ENCODE measurements at regions not wholly inside any gene's neighbourhood (a gene's known extent, or its start where the extent isn't known, plus 50 kb on each side); places are given as distances from the start of the nearest gene placed in this dataset.

DNA sequence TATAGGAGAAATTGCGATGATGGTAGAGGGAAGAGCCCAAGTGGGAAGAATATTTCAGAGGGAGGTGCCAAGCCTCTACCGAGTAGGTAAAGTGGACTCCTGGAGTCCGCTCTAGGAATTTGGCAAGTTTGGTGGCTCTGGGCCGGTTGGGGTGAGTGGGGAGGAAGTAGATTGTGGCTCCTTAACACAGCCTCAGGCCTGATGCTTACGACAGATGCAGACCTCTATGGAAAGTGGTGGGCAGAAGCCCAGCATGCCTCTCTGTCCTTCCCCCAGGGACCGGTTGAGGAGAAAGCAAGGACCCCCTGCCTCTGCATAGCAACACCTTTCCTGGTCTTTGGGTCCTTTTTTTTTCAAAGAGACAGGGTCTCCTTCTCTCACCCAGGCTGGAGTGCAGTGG lies 55.9 kb upstream of the SIAH1 start:
- TF ChIP-seq POLR2AphosphoS5 (IDR thresholded peaks at IDR 0.05; ENCODE audit: low read depth, low read length), result no peak
- no peak for TF ChIP-seq REST (IDR thresholded peaks at IDR 0.05; ENCODE audit: insufficient read depth in 1 of 2, low read depth in 2 of 2, low read length in 1 of 2)
- no peak for TF ChIP-seq TCF7L2 (IDR thresholded peaks at IDR 0.05; ENCODE audit: low read depth, low read length)
- TF ChIP-seq, protein P1, sequence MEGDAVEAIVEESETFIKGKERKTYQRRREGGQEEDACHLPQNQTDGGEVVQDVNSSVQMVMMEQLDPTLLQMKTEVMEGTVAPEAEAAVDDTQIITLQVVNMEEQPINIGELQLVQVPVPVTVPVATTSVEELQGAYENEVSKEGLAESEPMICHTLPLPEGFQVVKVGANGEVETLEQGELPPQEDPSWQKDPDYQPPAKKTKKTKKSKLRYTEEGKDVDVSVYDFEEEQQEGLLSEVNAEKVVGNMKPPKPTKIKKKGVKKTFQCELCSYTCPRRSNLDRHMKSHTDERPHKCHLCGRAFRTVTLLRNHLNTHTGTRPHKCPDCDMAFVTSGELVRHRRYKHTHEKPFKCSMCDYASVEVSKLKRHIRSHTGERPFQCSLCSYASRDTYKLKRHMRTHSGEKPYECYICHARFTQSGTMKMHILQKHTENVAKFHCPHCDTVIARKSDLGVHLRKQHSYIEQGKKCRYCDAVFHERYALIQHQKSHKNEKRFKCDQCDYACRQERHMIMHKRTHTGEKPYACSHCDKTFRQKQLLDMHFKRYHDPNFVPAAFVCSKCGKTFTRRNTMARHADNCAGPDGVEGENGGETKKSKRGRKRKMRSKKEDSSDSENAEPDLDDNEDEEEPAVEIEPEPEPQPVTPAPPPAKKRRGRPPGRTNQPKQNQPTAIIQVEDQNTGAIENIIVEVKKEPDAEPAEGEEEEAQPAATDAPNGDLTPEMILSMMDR (IDR thresholded peaks at IDR 0.05), result no peak
- TF ChIP-seq SIN3A (IDR thresholded peaks at IDR 0.05; ENCODE audit: borderline replicate concordance, insufficient read depth, low read depth, low read length), result no peak
- H3K36me3 ChIP-seq (ENCODE audit: control insufficient read depth, insufficient read depth, low read length), result no peaks in the 10 kb centered on the region
- no peak overlapping the region for H3K27ac ChIP-seq (ENCODE audit: low read length)
- no peaks in the 10 kb centered on the region for H3K27me3 ChIP-seq (ENCODE audit: control insufficient read depth, insufficient read depth, low read length)
- no peak overlapping the region for H3K4me3 ChIP-seq (ENCODE audit: low read depth in 2 of 2, low read length in 2 of 2)
- no peaks in the 10 kb centered on the region for H3K4me1 ChIP-seq (ENCODE audit: control insufficient read depth, insufficient read depth, low read length)
- DNase-seq (ENCODE audit: low read depth, low spot score) (no peak), ATAC-seq (no peak)
- no peaks in the 10 kb centered on the region for H3K9me3 ChIP-seq (ENCODE audit: control insufficient read depth, insufficient read depth, low read depth, low read length)
- in situ Hi-C loops (cut with HindIII; ENCODE audit: low pct_unique_long_range_greater_than_20kb, low sequenced_read_pairs) (no loop called here), intact Hi-C loops (cut with micrococcal nuclease; ENCODE audit: unreplicated experiment) (no loop called here)
- ChIA-PET CTCF (no interaction called here), POLR2A (no interaction called here)
- BruUV-seq (replicated peaks), result no TSS peak

DNA sequence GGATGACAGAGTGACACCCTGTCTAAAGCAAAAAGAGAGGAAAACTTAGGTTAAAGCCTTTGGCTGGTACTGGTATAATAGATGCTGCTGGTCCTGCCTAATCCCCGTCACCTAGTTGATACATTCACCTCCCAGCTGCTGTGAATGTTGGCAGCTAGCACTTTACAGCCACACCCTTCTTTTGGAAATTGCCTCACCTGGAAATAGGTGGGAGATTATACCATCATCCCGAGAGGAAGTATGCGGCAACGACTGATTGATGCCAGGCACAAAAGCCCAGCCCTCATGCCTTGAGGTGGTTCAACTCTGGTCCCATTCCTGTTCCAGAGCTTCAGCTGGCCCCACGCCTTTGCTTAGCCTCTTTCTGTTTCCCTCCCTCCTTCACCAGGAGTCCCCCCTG lies 53.2 kb upstream of the SIAH1 start:
- DNase-seq (ENCODE audit: low read depth, low spot score) (no peak), ATAC-seq (no peak)
- ChIA-PET CTCF (no interaction called here), POLR2A (no interaction called here)
- in situ Hi-C loops (cut with HindIII; ENCODE audit: low pct_unique_long_range_greater_than_20kb, low sequenced_read_pairs), result no loop called here
- H3K9me3 ChIP-seq (ENCODE audit: control insufficient read depth, insufficient read depth, low read depth, low read length), result no peaks in the 10 kb centered on the region
- intact Hi-C loops (cut with micrococcal nuclease; ENCODE audit: unreplicated experiment), result no loop called here
- BruUV-seq (replicated peaks), result no TSS peak
- TF ChIP-seq TCF7L2 (IDR thresholded peaks at IDR 0.05; ENCODE audit: low read depth, low read length) (no peak), POLR2AphosphoS5 (IDR thresholded peaks at IDR 0.05; ENCODE audit: low read depth, low read length) (no peak), REST (IDR thresholded peaks at IDR 0.05; ENCODE audit: insufficient read depth in 1 of 2, low read depth in 2 of 2, low read length in 1 of 2) (no peak), SIN3A (IDR thresholded peaks at IDR 0.05; ENCODE audit: borderline replicate concordance, insufficient read depth, low read depth, low read length) (no peak)
- TF ChIP-seq, protein P1 (IDR thresholded peaks at IDR 0.05), result no peak
- no peak overlapping the region for H3K4me3 ChIP-seq (ENCODE audit: low read depth in 2 of 2, low read length in 2 of 2)
- no peaks in the 10 kb centered on the region for H3K36me3 ChIP-seq (ENCODE audit: control insufficient read depth, insufficient read depth, low read length)
- H3K4me1 ChIP-seq (ENCODE audit: control insufficient read depth, insufficient read depth, low read length), result no peaks in the 10 kb centered on the region
- no peaks in the 10 kb centered on the region for H3K27me3 ChIP-seq (ENCODE audit: control insufficient read depth, insufficient read depth, low read length)
- no peak overlapping the region for H3K27ac ChIP-seq (ENCODE audit: low read length)

All from Panc1 (cell line).